HL-60 (cell line): ENCODE measurements at regions not wholly inside any gene's neighbourhood (a gene's known extent, or its start where the extent isn't known, plus 50 kb on each side); places are given as distances from the start of the nearest gene placed in this dataset.

ENCODE experiments used
- DNase-seq, 2 experiments: peaks; one replicate each; pipeline ENCODE4 v3.0.0-alpha.2; 2010 to 2020; ENCODE audit warnings: low read depth in 1 of 2, low spot score in 1 of 2
- H3K27ac ChIP-seq: fragments of 250-450 bp; sonication (Bioruptor Pico); replicated peaks from 2 replicates; pipeline ENCODE4 v1.5.1; 2020; ENCODE audit warnings: mild to moderate bottlenecking, moderate library complexity
- H3K27me3 ChIP-seq: fragments of 250-450 bp; sonication (Bioruptor Pico); 2 replicates; pipeline ENCODE4 v1.5.1; 2021; ENCODE audit warnings: mild to moderate bottlenecking, moderate library complexity; ENCODE audit not compliant: insufficient read depth, poor library complexity, severe bottlenecking
- H3K4me3 ChIP-seq: replicated peaks from 2 replicates; pipeline ENCODE4 v1.5.1; 2011; ENCODE audit warnings: mild to moderate bottlenecking, control low read depth, low read length; ENCODE audit not compliant: insufficient read depth
- CTCF ChIP-seq: IDR thresholded peaks from one replicate; pipeline ENCODE4 v1.5.1; 2011; ENCODE audit warnings: low read length, control low read depth, inconsistent platforms; ENCODE audit not compliant: insufficient read depth
- GABPA ChIP-seq: IDR thresholded peaks from 2 replicates; pipeline ENCODE4 v1.6.1; 2012; ENCODE audit warnings: low read depth
- POLR2AphosphoS5 ChIP-seq: IDR thresholded peaks from 2 replicates; pipeline ENCODE4 v1.6.1; 2012; ENCODE audit warnings: low read depth
- REST ChIP-seq: IDR thresholded peaks from 2 replicates; pipeline ENCODE4 v1.6.1; 2012; ENCODE audit warnings: low read depth; ENCODE audit not compliant: insufficient replicate concordance
- SPI1 ChIP-seq: IDR thresholded peaks from 2 replicates; pipeline ENCODE4 v1.6.1; 2012; ENCODE audit warnings: low read depth, mild to moderate bottlenecking, borderline replicate concordance

GRCh38 chr18:68472701-68473295 is 242.1 kb downstream of the TMX3 start:
- TF ChIP-seq POLR2AphosphoS5 (no peak), GABPA (no peak), CTCF (no peak), REST (no peak), SPI1 (no peak)
- Histone ChIP-seq H3K27me3 (peaks cover 2% of the 10 kb centered on the region), H3K4me3 (no peak overlapping the region), H3K27ac (no peak overlapping the region)
- DNase-seq, result no peak

- Histone ChIP-seq H3K4me3 (no peak overlapping the region), H3K27me3 (no peaks in the 10 kb centered on the region), H3K27ac (no peak overlapping the region)
- DNase-seq, result no peak
- TF ChIP-seq REST (no peak), SPI1 (no peak), POLR2AphosphoS5 (no peak), GABPA (no peak), CTCF (no peak)
Measured at GRCh38 chr18:68469049-68469625, 245.8 kb downstream of the TMX3 start.

GRCh38 chr18:68467957-68468356 is 247.0 kb downstream of the TMX3 start:
- no peak for TF ChIP-seq REST
- TF ChIP-seq POLR2AphosphoS5, result no peak
- no peak for TF ChIP-seq GABPA
- TF ChIP-seq CTCF, result no peak
- no peak for TF ChIP-seq SPI1
- H3K27me3 ChIP-seq, result no peaks in the 10 kb centered on the region
- H3K27ac ChIP-seq, result no peak overlapping the region
- H3K4me3 ChIP-seq, result no peak overlapping the region
- no peak for DNase-seq
